ENCODE measurements at regions not wholly inside any gene's neighbourhood (a gene's known extent, or its start where the extent isn't known, plus 50 kb on each side); places are given as distances from the start of the nearest gene placed in this dataset.
"Not testable (repeated sequence)": the region's sequence is repeated elsewhere in the genome, so short reads cannot be mapped to it uniquely, and the experiment has no call there.

DNA sequence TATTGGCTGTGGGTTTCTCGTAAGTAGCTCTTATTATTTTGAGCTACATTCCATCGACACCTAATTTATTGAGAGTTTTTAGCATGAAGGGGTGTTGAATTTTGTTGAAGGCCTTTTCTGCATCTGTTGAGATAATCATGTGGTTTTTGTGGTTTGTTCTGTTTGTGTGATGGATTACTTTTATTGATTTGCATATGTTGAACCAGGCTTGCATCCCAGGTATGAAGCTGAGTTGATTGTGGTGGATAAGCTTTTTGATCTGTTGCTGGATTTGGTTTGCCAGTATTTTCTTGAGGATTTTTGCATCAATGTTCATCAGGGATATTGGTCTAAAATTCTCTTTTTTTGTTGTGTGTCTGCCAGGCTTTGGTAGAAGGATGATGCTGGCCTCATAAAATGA is 301.5 kb downstream of the BCKDHB start:
- not testable (repeated sequence) for DNase-seq (ENCODE audit: low spot score)

DNA sequence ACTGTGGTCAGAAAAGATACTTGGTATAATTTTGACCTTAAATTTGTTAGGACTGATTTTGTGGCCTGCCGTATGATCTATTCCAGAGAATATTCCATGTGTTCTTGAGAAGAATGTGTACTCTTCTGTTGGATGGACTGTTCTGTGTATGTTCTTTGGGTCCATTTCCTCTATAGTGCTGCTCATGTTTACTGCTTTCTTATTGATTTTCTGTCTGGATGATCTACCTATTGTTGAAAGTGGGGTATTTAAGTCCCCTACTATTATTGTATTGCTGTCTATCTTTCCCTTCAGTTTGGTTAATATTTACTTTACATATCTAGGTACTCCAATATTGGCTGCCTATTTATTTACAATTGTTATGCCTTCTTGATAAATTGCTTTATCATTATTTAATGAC is 298.4 kb downstream of the BCKDHB start:
- DNase-seq (ENCODE audit: low spot score), result no peak

DNA sequence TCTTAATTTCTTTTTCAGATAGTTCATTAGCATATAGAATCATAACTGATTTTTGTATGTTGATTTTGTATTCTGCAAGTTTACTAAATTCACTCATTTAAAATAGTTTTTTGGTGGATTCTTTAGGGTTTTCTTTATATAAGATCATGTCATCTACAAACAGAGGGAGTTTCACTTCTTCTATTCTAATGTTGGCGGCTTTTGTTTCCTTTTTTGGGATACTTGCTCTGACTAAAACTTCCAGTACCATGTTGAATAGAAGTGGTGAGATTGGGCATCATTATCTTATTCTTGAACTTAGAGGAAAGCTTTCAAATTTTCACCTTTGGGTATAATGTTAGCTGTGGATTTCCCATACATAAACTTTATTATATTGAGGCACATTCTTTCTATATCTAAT is 296.9 kb downstream of the BCKDHB start:
- DNase-seq (ENCODE audit: low spot score), result no peak

DNA sequence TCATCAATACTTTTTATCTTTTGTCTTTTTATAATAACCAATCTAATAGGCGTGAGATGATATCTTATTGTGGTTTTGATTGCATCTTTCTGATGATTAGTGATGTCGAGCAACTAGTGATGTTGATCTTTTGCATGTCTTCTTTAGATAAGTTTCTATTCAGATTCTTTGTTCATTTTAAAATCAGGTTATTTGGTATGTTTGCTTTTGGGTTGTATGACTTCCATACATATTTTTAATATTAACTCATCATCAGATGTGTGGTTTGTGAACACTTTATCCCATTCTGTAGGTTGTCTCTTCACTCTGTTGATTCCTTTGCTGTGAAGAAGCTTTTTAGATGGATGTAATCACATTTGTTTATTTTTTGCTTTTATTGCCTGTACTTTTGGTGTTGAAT is 295.8 kb downstream of the BCKDHB start:
- no peak for DNase-seq (ENCODE audit: low spot score)
